Gastroesophageal sphincter (tissue), 3 donors: ENCODE measurements at regions not wholly inside any gene's neighbourhood (a gene's known extent, or its start where the extent isn't known, plus 50 kb on each side); places are given as distances from the start of the nearest gene placed in this dataset.

Experiments used
- POLR2A ChIP-seq, 2 donors: fragments of 450-650 bp; IDR thresholded peaks; one replicate each; pipeline ENCODE4 v1.6.1; 2017; ENCODE audit warnings: antibody characterized with exemption in 2 of 2, mild to moderate bottlenecking in 2 of 2, moderate library complexity in 1 of 2
- TF ChIP-seq, protein P1 (sequence below), 4 experiments: fragments of 200-600 bp in 2 of 4; fragments of 450-650 bp in 2 of 4; sonication (generic) in 1 of 4; IDR thresholded peaks; one replicate each; pipeline ENCODE4 v1.5.1; 2017 to 2019; ENCODE audit warnings: antibody characterized with exemption in 4 of 4, mild to moderate bottlenecking in 2 of 4, moderate library complexity in 2 of 4

DNA sequence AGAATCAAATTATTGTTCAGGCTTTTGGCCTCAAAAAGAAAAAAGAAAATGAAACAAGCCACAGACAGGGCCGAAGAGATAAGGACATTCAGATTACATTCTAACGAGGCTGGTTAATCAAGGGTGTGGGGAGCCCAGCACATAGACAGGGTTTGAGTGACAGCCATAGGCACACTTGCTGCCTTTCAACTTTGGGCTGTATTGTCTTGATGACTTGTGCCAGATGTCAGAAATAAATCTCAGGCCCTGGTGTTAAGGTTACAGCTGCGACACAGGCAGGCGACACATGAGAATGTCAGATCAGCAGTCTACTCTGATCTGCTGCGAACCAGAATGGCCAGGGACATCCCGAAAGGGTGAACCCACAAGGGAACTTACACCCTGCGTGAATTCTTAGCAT is 231.2 kb upstream of the ARRDC4 start:
- TF ChIP-seq, protein P1, sequence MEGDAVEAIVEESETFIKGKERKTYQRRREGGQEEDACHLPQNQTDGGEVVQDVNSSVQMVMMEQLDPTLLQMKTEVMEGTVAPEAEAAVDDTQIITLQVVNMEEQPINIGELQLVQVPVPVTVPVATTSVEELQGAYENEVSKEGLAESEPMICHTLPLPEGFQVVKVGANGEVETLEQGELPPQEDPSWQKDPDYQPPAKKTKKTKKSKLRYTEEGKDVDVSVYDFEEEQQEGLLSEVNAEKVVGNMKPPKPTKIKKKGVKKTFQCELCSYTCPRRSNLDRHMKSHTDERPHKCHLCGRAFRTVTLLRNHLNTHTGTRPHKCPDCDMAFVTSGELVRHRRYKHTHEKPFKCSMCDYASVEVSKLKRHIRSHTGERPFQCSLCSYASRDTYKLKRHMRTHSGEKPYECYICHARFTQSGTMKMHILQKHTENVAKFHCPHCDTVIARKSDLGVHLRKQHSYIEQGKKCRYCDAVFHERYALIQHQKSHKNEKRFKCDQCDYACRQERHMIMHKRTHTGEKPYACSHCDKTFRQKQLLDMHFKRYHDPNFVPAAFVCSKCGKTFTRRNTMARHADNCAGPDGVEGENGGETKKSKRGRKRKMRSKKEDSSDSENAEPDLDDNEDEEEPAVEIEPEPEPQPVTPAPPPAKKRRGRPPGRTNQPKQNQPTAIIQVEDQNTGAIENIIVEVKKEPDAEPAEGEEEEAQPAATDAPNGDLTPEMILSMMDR (IDR thresholded peaks at IDR 0.05) = no peak
- no peak for TF ChIP-seq POLR2A (IDR thresholded peaks at IDR 0.05)
